Thyroid gland (tissue), 4 donors: ENCODE measurements at regions not wholly inside any gene's neighbourhood (a gene's known extent, or its start where the extent isn't known, plus 50 kb on each side); places are given as distances from the start of the nearest gene placed in this dataset.

Source experiments
- DNase-seq, 2 donors: peaks; one replicate each; pipeline ENCODE4 v3.0.0-alpha.2; 2019
- H3K27ac ChIP-seq, 3 donors: fragments of 200-600 bp; sonication (generic); 1 replicate in 2 of 3; 2 replicates in 1 of 3; pipeline ENCODE4 v1.5.1; 2016 to 2019; ENCODE audit warnings: mild to moderate bottlenecking in 1 of 3, moderate library complexity in 1 of 3
- H3K27me3 ChIP-seq: fragments of 200-600 bp; sonication (generic); one replicate; pipeline ENCODE4 v1.5.1; 2019
- H3K36me3 ChIP-seq, 2 donors: fragments of 200-600 bp; sonication (generic); one replicate each; pipeline ENCODE4 v1.5.1; 2016 to 2019
- H3K4me1 ChIP-seq, 2 donors: fragments of 200-600 bp; sonication (generic); one replicate each; pipeline ENCODE4 v1.5.1; 2017 to 2019
- H3K4me3 ChIP-seq, 3 donors: fragments of 200-600 bp; sonication (generic); replicated peaks in 1 of 3; 1 replicate in 2 of 3; 2 replicates in 1 of 3; pipeline ENCODE4 v1.5.1; 2016; ENCODE audit warnings: mild to moderate bottlenecking in 1 of 3
- H3K9me3 ChIP-seq: fragments of 200-600 bp; sonication (generic); one replicate; pipeline ENCODE4 v1.5.1; 2017
- CTCF ChIP-seq, 6 experiments: fragments of 200-600 bp in 3 of 6; fragments of 450-650 bp in 3 of 6; sonication (generic) in 3 of 6; IDR thresholded peaks; one replicate each; pipeline ENCODE4 v1.5.1; 2016 to 2019; ENCODE audit warnings: antibody characterized with exemption in 6 of 6, mild to moderate bottlenecking in 2 of 6, inconsistent platforms in 1 of 6, moderate library complexity in 1 of 6
- POLR2A ChIP-seq, 2 donors: fragments of 450-650 bp; IDR thresholded peaks; one replicate each; pipeline ENCODE4 v1.6.1; 2017; ENCODE audit warnings: antibody characterized with exemption in 2 of 2, mild to moderate bottlenecking in 2 of 2, moderate library complexity in 1 of 2
- WGBS, 2 donors: methylation state at CpG; one replicate each; pipeline ENCODE4 v1.1.5; 2017; 5-methylcytosine and 5-hydroxymethylcytosine counted together
- intact Hi-C: fragments of 100-400 bp; cut with DNase I; formaldehyde crosslinking; loops from one replicate; pipeline ENCODE4 v1.15.1; 2023

DNA sequence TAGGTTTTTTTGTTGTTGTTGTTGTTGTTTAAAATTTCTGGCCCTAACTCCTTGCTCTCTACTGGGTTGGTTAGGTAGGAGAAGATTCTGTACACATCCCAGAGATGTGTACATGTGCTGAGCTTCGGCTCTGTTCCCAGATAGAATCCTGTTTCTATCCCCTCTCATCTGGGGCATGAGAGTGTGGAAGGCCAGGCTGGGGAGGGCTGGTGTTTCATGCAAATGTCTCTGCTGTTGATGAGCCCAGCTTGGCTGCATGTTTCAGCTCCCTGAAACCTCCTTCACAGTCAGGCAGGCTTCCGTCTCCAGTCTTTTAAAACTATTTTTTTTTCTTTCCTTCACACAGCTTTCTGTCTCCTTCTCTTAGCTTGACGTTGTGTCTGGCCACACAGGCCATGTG lies 526.9 kb upstream of the KLF4 start:
- Histone ChIP-seq H3K27ac (no peak overlapping the region), H3K36me3 (no peaks in the 10 kb centered on the region), H3K4me3 (no peak overlapping the region), H3K4me1 (no peaks in the 10 kb centered on the region), H3K9me3 (no peaks in the 10 kb centered on the region), H3K27me3 (no peaks in the 10 kb centered on the region)
- DNase-seq: no peak
- WGBS, 2 donors: 70 to 77% methylated on average over 3 of the region's 3 CpGs
- intact Hi-C loops: no loop called here
- TF ChIP-seq POLR2A (IDR thresholded peaks at IDR 0.05) (no peak), CTCF (IDR thresholded peaks at IDR 0.05) (no peak)

DNA sequence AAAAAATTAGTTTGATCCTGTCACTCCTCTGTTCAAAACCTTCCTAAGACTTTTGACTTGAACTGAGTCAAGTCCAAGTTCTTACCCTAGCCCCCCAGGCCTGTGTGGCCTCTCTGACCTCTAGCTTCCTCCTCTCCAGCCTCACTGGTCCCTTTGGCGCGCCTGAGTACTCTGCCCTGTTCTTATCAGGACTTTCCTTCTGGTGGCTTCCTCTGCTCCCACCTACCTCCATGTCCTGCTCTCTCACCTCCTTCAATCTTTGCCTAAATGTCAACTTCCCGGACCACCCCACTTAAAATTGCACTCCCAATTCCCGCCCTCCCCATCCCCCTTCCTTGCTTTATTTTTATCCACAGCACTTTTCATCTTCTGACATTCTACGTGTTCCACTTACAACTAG lies 526.1 kb upstream of the KLF4 start:
- no peaks in the 10 kb centered on the region for H3K4me1 ChIP-seq
- WGBS, 2 donors: 87 to 88% methylated on average over 5 of the region's 5 CpGs

DNA sequence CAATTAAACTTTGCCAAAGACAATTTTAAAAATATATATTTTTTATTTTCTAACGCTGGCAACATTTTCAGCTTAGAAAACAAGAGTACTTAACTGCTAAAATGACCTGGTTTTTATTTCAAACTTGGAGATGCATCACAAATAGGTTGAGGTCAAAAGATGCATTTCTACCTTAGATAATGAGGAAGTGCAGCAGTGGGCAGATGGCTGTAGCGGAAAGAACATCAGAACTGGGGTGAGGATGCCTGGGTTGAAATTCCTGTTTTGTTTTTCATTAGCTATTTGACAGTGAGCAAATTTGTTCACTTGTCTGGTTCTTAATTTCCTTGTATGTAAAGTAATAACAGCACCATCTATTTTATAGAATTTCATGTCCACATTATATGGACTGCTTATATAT lies 524.8 kb upstream of the KLF4 start:
- no peaks in the 10 kb centered on the region for H3K9me3 ChIP-seq
- H3K27ac ChIP-seq: no peak overlapping the region
- no peaks in the 10 kb centered on the region for H3K27me3 ChIP-seq
- WGBS, 2 donors: 91 to 93% methylated on average over 2 of the region's 2 CpGs
- DNase-seq: no peak
- no peaks in the 10 kb centered on the region for H3K36me3 ChIP-seq
- intact Hi-C loops: no loop called here
- TF ChIP-seq POLR2A (IDR thresholded peaks at IDR 0.05) (no peak), CTCF (IDR thresholded peaks at IDR 0.05) (no peak)
- H3K4me3 ChIP-seq: no peak overlapping the region
- H3K4me1 ChIP-seq: no peaks in the 10 kb centered on the region

More for the DNA sequence above, 526.1 kb upstream of the KLF4 start:
- DNase-seq: no peak
- Histone ChIP-seq H3K27me3 (no peaks in the 10 kb centered on the region), H3K36me3 (no peaks in the 10 kb centered on the region), H3K4me3 (no peak overlapping the region), H3K9me3 (no peaks in the 10 kb centered on the region), H3K27ac (no peak overlapping the region)
- intact Hi-C loops: no loop called here
- TF ChIP-seq CTCF (IDR thresholded peaks at IDR 0.05) (no peak), POLR2A (IDR thresholded peaks at IDR 0.05) (no peak)

- no peak overlapping the region for H3K27ac ChIP-seq
- no peaks in the 10 kb centered on the region for H3K4me1 ChIP-seq
- intact Hi-C loops: no loop called here
- TF ChIP-seq CTCF (IDR thresholded peaks at IDR 0.05): no peak
- no peak for TF ChIP-seq POLR2A (IDR thresholded peaks at IDR 0.05)
- WGBS, 2 donors: 71 to 78% methylated on average over 3 of the region's 3 CpGs
- DNase-seq: no peak
- H3K36me3 ChIP-seq: no peaks in the 10 kb centered on the region
- H3K9me3 ChIP-seq: no peaks in the 10 kb centered on the region
- no peak overlapping the region for H3K4me3 ChIP-seq
- no peaks in the 10 kb centered on the region for H3K27me3 ChIP-seq
Measured at GRCh38 chr9:108012886-108013665, 523.5 kb upstream of the KLF4 start.

GRCh38 chr9:108012405-108012804 lies 522.8 kb upstream of the KLF4 start:
- WGBS, 2 donors: 93 to 95% methylated on average over 4 of the region's 4 CpGs

More at GRCh38 chr9:108012405-108012804, 522.8 kb upstream of the KLF4 start:
- TF ChIP-seq CTCF (IDR thresholded peaks at IDR 0.05): no peak
- no peak for TF ChIP-seq POLR2A (IDR thresholded peaks at IDR 0.05)
- Histone ChIP-seq H3K27ac (no peak overlapping the region), H3K9me3 (no peaks in the 10 kb centered on the region), H3K4me3 (no peak overlapping the region), H3K4me1 (no peaks in the 10 kb centered on the region), H3K36me3 (no peaks in the 10 kb centered on the region), H3K27me3 (no peaks in the 10 kb centered on the region)
- intact Hi-C loops: no loop called here
- DNase-seq: no peak
